LNCAP (cell line): ENCODE measurements at regions not wholly inside any gene's neighbourhood (a gene's known extent, or its start where the extent isn't known, plus 50 kb on each side); places are given as distances from the start of the nearest gene placed in this dataset.

Experiments used
- CTCF ChIP-seq: fragments of 450-650 bp; IDR thresholded peaks from 2 replicates; pipeline ENCODE4 v1.5.1; 2017; ENCODE audit warnings: mild to moderate bottlenecking

GRCh38 chr12:118747771-118748170 lies 233.6 kb upstream of the SRRM4 start:
- no peak for TF ChIP-seq CTCF

- no peak for TF ChIP-seq CTCF
Measured at GRCh38 chr12:118748478-118749380, 232.6 kb upstream of the SRRM4 start.

DNA sequence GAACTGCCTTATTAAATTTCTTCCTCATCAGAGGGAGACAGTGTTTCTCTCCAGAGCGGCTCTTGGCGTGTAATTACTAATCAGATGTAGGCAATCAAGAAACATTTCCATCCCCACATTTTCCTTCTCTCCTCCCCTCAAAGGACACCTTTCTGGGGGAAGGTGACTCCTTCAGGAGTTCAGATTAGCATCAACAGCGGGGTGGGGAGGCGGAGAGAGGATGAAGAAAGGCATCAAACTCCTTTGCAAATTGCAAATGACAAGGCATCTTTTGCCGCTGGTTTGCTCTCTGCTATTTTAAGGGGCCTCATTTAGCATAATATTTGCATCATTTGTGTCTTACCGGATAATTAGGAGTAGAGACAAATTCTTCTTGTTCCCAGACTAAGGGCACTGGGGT lies 231.7 kb upstream of the SRRM4 start:
- TF ChIP-seq CTCF, result no peak

DNA sequence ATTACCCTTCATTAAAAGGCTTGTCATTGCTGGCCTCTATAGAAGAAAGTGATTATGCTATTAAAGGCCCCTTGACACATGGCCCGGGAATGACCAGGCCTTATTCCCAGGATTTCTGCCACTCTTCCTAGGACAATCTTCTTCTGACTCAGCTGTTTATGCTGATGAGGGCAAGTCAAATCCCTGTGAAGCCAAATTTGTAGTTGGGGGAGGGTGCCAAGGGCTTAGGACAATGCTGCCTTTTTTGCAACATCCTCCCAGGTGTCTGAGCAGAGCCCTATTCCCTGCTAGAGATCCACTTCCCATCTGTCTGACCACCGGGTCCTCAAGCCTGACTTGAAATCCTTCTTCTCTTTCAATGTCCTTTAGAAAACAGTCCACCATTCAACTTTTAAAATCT lies 230.7 kb upstream of the SRRM4 start:
- no peak for TF ChIP-seq CTCF

DNA sequence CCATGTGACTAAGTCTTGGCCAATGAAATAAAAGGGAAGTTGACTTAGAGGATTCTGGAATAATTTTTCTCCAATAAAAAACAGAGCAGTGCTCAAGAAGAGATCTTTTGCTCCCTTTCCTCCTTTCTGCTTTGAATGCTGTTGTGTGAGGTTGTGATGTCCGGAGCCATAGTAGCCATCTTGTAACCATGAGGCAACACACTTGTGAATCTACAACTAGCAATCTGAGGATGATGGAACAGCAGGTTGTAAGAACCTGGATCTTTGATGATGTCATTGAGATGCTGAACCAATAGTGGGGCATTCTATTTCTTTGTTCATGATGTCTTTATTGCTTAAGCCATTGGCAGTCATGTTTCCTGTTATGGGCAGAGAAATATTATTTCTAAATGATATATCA lies 230.0 kb upstream of the SRRM4 start:
- no peak for TF ChIP-seq CTCF

GRCh38 chr12:118760623-118761022 lies 220.7 kb upstream of the SRRM4 start:
- TF ChIP-seq CTCF, result no peak

DNA sequence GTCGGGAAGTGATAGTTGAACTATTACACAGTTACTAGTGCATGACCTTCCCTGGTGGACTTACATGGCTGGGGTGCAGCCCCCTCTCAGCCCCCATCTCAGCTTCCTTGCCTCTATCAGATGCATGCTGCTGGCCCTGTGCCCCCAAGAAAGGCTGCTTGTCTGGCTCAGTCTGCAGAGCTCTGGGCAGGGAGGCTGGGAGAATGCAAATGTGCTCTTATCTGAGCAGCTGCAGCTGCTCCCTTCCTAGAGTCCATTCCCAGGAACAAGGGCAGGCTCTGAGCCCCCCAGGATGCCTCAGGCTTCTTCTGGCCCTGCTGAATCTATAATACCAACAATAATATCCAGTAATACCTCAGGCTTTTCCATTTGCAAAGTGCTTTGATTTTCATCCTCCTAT lies 218.1 kb upstream of the SRRM4 start:
- TF ChIP-seq CTCF, result no peak
